NCI-H2029 treated with DMSO at 0.1 percent for 48 hours (cell line): ENCODE measurements at regions not wholly inside any gene's neighbourhood (a gene's known extent, or its start where the extent isn't known, plus 50 kb on each side); places are given as distances from the start of the nearest gene placed in this dataset.

Experiments
- DNase-seq: peaks from one replicate; lab custom pipeline; 2025; lab: John Stamatoyannopoulos, UW

DNA sequence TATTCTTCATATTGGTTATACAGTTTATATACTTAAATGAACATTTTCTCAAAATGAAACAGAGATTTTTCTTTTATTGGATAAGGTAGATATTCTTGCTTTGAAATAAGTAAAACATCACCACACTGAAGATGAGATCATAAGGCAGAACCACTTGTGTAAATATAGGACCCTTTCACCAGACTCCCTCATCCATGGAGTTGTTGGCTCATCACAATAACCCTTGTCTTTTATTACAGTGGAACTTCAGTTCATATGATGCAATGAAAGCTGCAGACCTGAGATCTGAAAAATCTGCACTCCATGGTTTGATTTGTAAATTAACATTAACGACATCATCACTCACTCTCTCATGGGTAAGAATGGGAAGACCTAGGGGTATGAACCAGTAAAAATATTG, 51.9 kb upstream of the DBX2 start:
- no peak for DNase-seq

DNA sequence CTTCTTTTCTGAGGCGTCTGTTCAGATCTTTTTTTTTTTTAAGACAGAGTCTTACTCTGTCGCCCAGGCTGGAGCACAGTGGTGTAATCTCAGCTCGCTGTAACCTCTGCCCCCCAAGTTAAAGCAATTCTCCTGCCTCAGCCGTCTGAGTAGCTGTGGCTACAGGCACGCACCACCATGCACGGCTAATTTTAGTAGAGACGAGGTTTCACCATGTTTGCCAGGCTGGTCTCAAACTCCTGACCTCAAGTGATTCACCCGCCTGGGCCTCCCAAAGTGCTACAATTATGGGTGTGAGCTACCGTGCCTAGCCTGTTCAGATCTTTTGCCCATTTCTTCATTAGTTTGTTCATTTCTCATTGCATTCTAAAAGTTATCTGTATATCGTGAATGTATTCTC, 55.1 kb upstream of the DBX2 start:
- no peak for DNase-seq

GRCh38 chr12:45112306-45112705, 61.4 kb upstream of the DBX2 start:
- no peak for DNase-seq

DNA sequence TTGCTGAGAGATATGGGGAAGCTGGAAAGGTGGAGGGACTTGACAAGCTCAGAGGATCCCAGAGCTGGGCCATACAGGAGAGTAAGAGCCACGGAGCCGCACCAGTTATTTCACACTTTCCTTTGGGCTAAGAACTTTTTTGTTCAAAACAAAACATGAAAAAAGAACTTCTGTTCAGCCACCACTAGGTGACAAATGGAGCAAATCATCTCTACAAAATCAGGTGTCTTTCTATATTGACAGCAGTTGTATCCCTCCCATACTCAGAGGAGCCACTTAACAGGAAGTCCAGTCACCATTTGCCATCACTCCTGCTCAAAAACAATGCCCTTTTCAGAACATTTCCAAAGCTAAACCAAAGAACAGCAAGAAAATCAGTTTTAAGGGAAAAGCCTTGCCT, 70.3 kb upstream of the DBX2 start:
- no peak for DNase-seq

GRCh38 chr12:45122768-45123380, 72.0 kb upstream of the DBX2 start:
- DNase-seq, result no peak

GRCh38 chr12:45124485-45125155, 73.7 kb upstream of the DBX2 start:
- DNase-seq, result no peak

GRCh38 chr12:45125997-45126396, 75.1 kb upstream of the DBX2 start:
- no peak for DNase-seq

DNA sequence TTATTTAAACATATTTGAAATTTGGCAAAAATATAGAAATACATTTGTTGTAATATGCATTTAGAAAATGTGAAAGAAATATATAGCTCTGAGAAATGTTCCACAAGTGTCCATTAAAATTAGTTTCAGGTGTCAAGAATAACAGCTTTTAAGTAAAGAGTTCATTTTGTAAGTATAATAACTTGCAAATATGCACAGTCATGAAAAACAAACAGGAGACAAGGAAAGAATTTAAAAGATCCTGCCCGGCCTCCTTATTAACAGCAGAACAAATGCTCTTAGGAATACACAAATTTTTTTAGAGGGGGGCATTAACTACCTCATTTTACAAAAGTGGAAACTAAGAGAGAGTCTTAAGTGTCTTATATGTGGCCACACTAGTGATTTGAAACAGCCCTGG, 77.7 kb upstream of the DBX2 start:
- no peak for DNase-seq

DNA sequence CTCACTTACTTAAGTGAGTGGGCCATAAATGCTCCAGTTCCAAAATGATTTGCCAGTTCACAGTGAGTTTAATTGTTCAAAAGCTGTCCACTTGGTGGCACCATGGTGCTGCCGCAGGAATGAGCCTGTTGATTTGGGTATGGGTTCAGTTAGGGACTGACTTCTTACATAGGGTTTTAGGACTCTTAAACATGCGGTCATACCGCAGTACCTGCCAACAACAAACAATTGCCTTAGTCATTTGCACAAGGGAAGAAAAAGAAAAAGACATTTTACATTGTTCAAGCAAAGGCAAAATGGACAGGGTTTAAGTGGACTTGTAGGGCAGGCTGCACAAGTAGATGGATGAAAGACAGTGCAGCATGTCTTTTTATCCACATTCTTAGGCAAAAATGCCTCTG, 80.0 kb upstream of the DBX2 start:
- DNase-seq, result peak; percentile 5

- DNase-seq, result no peak
Measured at GRCh38 chr12:45131506-45131905, 80.6 kb upstream of the DBX2 start.

GRCh38 chr12:45138609-45139008, 77.3 kb upstream of the ANO6 start:
- no peak for DNase-seq

- DNase-seq, result no peak
Measured at GRCh38 chr12:45148006-45148405, 67.9 kb upstream of the ANO6 start.

DNA sequence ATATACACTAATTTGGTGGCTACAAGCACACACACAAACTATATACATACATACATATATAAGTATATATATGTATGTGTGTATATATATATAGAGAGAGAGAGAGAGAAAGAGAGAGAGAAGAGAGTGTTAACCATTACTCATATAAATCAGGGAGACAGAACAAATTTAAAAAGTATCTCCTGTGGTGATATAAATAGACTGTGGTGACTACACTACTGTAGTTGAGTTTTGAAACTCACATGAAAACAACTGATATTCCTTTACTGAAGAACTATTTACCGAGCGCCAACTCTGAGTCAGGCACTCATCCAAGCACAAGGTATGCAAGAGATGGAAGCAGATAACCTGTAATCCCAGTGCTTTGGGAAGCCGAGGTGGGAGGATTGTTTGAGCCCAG, 67.3 kb upstream of the ANO6 start:
- no peak for DNase-seq

- DNase-seq, result no peak
Measured at GRCh38 chr12:45165284-45165683, 50.6 kb upstream of the ANO6 start.

- DNase-seq, result no peak
Measured at GRCh38 chr12:45166056-45166455, 49.8 kb upstream of the ANO6 start.
